ENCODE measurements at regions not wholly inside any gene's neighbourhood (a gene's known extent, or its start where the extent isn't known, plus 50 kb on each side); places are given as distances from the start of the nearest gene placed in this dataset.

DNA sequence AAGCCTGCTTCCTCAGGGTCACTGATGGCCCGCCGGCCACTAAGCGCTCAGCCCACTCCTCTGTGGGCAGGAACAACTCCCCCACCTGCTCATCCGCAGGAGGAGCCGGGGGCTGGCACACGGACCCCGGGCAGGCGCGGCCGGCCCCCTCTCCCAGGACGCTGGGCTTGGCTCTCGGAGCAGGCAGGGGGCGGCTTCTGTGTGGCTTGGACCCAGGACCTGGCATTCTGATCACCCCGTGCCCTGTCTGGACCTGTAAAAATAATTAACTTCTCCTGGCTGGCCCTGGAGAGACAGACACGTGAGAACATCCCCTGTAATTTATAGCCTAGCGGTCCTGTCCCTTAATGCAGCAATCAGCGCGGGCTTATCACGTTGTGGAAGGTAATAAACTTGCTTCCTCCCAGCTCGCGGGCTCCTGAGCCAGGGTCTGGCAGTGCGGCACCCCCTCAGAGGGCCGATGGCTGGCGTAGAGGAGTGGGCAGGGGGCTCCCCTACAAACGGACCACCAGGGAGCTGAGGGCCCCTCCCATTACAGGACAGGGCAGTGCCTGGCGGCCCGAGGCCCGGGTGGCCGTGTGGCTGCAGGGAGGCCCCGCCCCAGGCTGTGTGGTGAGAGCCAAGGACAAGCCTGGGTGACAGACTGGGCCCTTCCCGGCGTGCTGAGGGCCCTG, 84.5 kb upstream of the NKX1-1 start:
- H3K27me3 ChIP-seq (replicated peaks in 2 of 5; ENCODE audit: control insufficient read depth in 4 of 5, insufficient read depth in 5 of 5, low read length in 4 of 5): peaks cover 0 to 63% (median 10%) of the 10 kb centered on the region in 5 experiments
- no peak overlapping the region for H3K4me3 ChIP-seq (ENCODE audit: control insufficient read depth in 1 of 7, extremely low read depth in 1 of 7, insufficient read depth in 4 of 7, low read depth in 2 of 7, low read length in 6 of 7)
- H3K4me1 ChIP-seq (ENCODE audit: control extremely low read depth in 1 of 4, control insufficient read depth in 4 of 4, insufficient read depth in 4 of 4, low read length in 3 of 4): no peaks in the 10 kb centered on the region
- H3K36me3 ChIP-seq (ENCODE audit: control insufficient read depth in 4 of 4, insufficient read depth in 4 of 4, low read length in 3 of 4): no peaks in the 10 kb centered on the region
- CTCF ChIA-PET: no interaction called here
- POLR2A ChIA-PET: no interaction called here
- 35% methylated on average over 21 of the region's 32 CpGs for WGBS (ENCODE audit: insufficient coverage)
- DNase-seq: no peak
- H3K27ac ChIP-seq (ENCODE audit: insufficient read depth in 1 of 2, low read depth in 1 of 2, low read length in 2 of 2, poor library complexity in 1 of 2, severe bottlenecking in 2 of 2): no peak overlapping the region
- peaks cover 0 to 15% (median 7%) of the 10 kb centered on the region in 5 experiments for H3K9me3 ChIP-seq (ENCODE audit: control extremely low read depth in 1 of 5, control insufficient read depth in 4 of 5, insufficient read depth in 2 of 5, low read depth in 1 of 5, low read length in 4 of 5)

DNA sequence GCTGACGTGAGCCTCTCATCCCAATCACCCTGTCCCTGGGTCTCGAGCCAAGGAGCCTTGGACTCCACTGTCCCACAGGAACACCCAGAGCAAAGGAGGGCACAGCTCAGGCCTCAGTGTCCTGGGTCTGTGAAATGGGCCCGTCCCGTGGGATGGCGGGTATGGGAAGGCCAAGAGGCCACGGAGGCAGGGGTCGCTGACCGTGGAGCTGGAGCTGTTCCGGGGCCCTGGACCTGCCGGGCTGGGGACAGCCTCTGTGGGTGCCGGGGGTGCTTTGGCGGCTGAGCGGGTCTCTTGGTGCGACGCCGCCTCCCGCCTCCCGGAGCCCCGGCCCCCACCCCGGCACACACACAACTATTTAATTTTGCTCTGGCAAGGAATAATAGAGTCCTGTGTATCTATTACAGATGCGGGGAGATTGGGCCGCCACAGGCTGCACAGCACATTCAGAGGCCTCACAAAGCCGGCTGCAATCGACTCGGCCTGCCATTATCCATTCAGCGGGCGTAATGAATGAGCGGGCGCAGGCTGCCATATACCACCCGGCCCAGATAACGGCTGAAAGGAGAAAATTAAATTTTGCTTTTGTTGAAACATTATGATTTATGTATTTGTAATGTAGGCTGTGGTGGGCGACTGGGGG, 83.9 kb upstream of the NKX1-1 start:
- ChIA-PET CTCF (no interaction called here), POLR2A (no interaction called here)
- Histone ChIP-seq H3K4me3 (ENCODE audit: control insufficient read depth in 1 of 7, extremely low read depth in 1 of 7, insufficient read depth in 4 of 7, low read depth in 2 of 7, low read length in 6 of 7) (no peak overlapping the region), H3K9me3 (ENCODE audit: control extremely low read depth in 1 of 5, control insufficient read depth in 4 of 5, insufficient read depth in 2 of 5, low read depth in 1 of 5, low read length in 4 of 5) (peaks cover 0 to 22% (median 13%) of the 10 kb centered on the region in 5 experiments), H3K27me3 (replicated peaks in 2 of 5; ENCODE audit: control insufficient read depth in 4 of 5, insufficient read depth in 5 of 5, low read length in 4 of 5) (peaks cover 0 to 59% (median 10%) of the 10 kb centered on the region in 5 experiments), H3K27ac (ENCODE audit: insufficient read depth in 1 of 2, low read depth in 1 of 2, low read length in 2 of 2, poor library complexity in 1 of 2, severe bottlenecking in 2 of 2) (no peak overlapping the region), H3K4me1 (ENCODE audit: control extremely low read depth in 1 of 4, control insufficient read depth in 4 of 4, insufficient read depth in 4 of 4, low read length in 3 of 4) (no peaks in the 10 kb centered on the region), H3K36me3 (ENCODE audit: control insufficient read depth in 4 of 4, insufficient read depth in 4 of 4, low read length in 3 of 4) (no peaks in the 10 kb centered on the region)
- 91% methylated on average over 20 of the region's 32 CpGs for WGBS (ENCODE audit: insufficient coverage)
- no peak for DNase-seq

DNA sequence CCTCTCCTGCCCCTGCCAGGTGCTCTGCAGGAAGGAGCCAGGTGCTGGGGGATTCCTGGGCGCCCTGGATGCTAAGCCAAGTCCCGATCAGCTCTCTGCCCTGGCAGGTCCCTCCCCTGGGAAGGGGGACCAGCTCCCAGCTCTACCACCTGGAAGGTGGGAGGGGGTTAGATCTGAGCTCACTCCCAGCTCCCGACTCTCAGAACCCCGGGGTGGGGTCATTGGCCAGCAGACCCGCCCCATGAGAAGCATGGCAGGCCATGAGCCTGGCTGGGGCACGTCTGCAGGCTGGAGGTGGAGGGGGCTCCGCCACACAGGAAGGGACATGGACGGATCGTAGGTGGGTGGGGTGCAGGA, 83.4 kb upstream of the NKX1-1 start:
- Histone ChIP-seq H3K9me3 (ENCODE audit: control extremely low read depth in 1 of 5, control insufficient read depth in 4 of 5, insufficient read depth in 2 of 5, low read depth in 1 of 5, low read length in 4 of 5) (peaks cover 0 to 27% (median 16%) of the 10 kb centered on the region in 5 experiments), H3K27ac (ENCODE audit: insufficient read depth in 1 of 2, low read depth in 1 of 2, low read length in 2 of 2, poor library complexity in 1 of 2, severe bottlenecking in 2 of 2) (no peak overlapping the region), H3K36me3 (ENCODE audit: control insufficient read depth in 4 of 4, insufficient read depth in 4 of 4, low read length in 3 of 4) (no peaks in the 10 kb centered on the region), H3K4me1 (ENCODE audit: control extremely low read depth in 1 of 4, control insufficient read depth in 4 of 4, insufficient read depth in 4 of 4, low read length in 3 of 4) (no peaks in the 10 kb centered on the region), H3K27me3 (replicated peaks in 2 of 5; ENCODE audit: control insufficient read depth in 4 of 5, insufficient read depth in 5 of 5, low read length in 4 of 5) (peaks cover 0 to 59% (median 10%) of the 10 kb centered on the region in 5 experiments), H3K4me3 (ENCODE audit: control insufficient read depth in 1 of 7, extremely low read depth in 1 of 7, insufficient read depth in 4 of 7, low read depth in 2 of 7, low read length in 6 of 7) (no peak overlapping the region)
- POLR2A ChIA-PET: no interaction called here
- 89% methylated on average over 7 of the region's 9 CpGs for WGBS (ENCODE audit: insufficient coverage)
- DNase-seq: no peak
- CTCF ChIA-PET: no interaction called here

DNA sequence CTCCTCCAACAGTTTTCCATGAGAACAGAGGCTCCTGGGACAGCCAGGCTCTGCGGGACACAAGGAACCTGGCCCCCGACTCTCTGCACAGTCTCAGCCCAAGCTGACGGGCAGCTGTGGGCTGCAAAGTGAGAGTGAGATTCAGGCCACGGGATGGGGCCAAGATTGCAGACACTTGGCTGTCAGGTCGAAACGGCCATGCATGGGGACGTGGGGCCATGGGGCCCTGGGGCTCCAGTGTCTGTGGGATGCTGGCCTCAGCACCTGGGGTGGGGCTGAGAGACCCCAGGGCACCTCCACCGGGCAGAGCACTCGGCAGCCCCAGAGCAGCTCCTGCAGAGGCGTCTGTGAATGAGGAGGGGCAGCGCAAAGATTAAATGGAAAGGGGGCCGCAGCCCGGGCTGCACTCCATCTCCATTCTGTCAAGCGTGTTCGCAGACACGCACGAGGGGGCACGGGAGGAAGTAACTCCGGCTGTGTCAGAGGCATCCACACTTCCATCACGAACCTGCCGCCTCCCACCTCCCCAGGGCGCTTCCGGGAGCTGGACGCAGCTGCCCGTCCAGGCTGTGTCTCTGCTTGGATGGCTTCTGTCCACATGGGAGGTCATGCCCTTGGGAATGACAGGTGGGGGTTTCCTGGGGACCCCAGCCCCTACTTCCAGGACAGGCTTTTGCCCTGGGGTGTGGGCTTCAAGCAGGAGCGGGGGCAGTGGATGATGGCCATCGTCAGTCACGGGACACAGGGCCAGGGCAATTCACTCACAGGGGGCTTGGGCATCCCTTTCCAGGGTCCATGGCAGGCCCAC, 82.8 kb upstream of the NKX1-1 start:
- 87% methylated on average over 19 of the region's 28 CpGs for WGBS (ENCODE audit: insufficient coverage)
- Histone ChIP-seq H3K36me3 (ENCODE audit: control insufficient read depth in 4 of 4, insufficient read depth in 4 of 4, low read length in 3 of 4) (no peaks in the 10 kb centered on the region), H3K9me3 (ENCODE audit: control extremely low read depth in 1 of 5, control insufficient read depth in 4 of 5, insufficient read depth in 2 of 5, low read depth in 1 of 5, low read length in 4 of 5) (peaks cover 0 to 31% (median 16%) of the 10 kb centered on the region in 5 experiments), H3K27ac (ENCODE audit: insufficient read depth in 1 of 2, low read depth in 1 of 2, low read length in 2 of 2, poor library complexity in 1 of 2, severe bottlenecking in 2 of 2) (no peak overlapping the region), H3K4me1 (ENCODE audit: control extremely low read depth in 1 of 4, control insufficient read depth in 4 of 4, insufficient read depth in 4 of 4, low read length in 3 of 4) (no peaks in the 10 kb centered on the region), H3K4me3 (ENCODE audit: control insufficient read depth in 1 of 7, extremely low read depth in 1 of 7, insufficient read depth in 4 of 7, low read depth in 2 of 7, low read length in 6 of 7) (no peak overlapping the region), H3K27me3 (replicated peaks in 2 of 5; ENCODE audit: control insufficient read depth in 4 of 5, insufficient read depth in 5 of 5, low read length in 4 of 5) (peaks cover 0 to 58% (median 10%) of the 10 kb centered on the region in 5 experiments)
- no peak for DNase-seq
- ChIA-PET CTCF (no interaction called here), POLR2A (no interaction called here)

DNA sequence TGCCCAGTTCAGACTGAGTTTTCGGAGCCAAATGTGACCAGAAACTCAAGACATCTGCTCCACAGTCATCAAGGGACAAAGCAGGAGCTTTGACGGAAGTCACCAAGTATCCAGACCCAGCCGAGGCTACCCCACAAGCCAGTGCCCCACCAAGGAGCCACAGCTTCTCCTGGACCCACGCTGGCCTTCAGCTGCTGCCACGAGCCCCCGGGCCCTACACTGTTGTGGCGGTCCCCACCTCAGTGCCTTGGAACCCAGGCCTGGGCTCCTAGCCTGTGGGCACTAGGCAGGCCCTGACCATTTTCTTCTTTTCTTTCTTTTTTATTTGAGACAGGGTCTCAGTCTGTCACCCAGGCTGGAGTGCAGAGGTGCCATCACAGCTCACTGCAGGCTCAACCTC, 82.1 kb upstream of the NKX1-1 start:
- DNase-seq: no peak
- H3K9me3 ChIP-seq (ENCODE audit: control extremely low read depth in 1 of 5, control insufficient read depth in 4 of 5, insufficient read depth in 2 of 5, low read depth in 1 of 5, low read length in 4 of 5): peaks cover 0 to 34% (median 16%) of the 10 kb centered on the region in 5 experiments
- H3K36me3 ChIP-seq (ENCODE audit: control insufficient read depth in 4 of 4, insufficient read depth in 4 of 4, low read length in 3 of 4): no peaks in the 10 kb centered on the region
- H3K27me3 ChIP-seq (replicated peaks in 2 of 5; ENCODE audit: control insufficient read depth in 4 of 5, insufficient read depth in 5 of 5, low read length in 4 of 5): peaks cover 0 to 51% (median 10%) of the 10 kb centered on the region in 5 experiments
- no peak overlapping the region for H3K4me3 ChIP-seq (ENCODE audit: control insufficient read depth in 1 of 7, extremely low read depth in 1 of 7, insufficient read depth in 4 of 7, low read depth in 2 of 7, low read length in 6 of 7)
- H3K27ac ChIP-seq (ENCODE audit: insufficient read depth in 1 of 2, low read depth in 1 of 2, low read length in 2 of 2, poor library complexity in 1 of 2, severe bottlenecking in 2 of 2): no peak overlapping the region
- WGBS (ENCODE audit: insufficient coverage): 96% methylated on average over 6 of the region's 7 CpGs
- H3K4me1 ChIP-seq (ENCODE audit: control extremely low read depth in 1 of 4, control insufficient read depth in 4 of 4, insufficient read depth in 4 of 4, low read length in 3 of 4): no peaks in the 10 kb centered on the region
- POLR2A ChIA-PET: no interaction called here
- CTCF ChIA-PET: interaction anchor here (0.6 kb wide), 1 partner anchor 331 kb away, joined by 3 read pairs; no protein-coding TSS in a partner anchor

DNA sequence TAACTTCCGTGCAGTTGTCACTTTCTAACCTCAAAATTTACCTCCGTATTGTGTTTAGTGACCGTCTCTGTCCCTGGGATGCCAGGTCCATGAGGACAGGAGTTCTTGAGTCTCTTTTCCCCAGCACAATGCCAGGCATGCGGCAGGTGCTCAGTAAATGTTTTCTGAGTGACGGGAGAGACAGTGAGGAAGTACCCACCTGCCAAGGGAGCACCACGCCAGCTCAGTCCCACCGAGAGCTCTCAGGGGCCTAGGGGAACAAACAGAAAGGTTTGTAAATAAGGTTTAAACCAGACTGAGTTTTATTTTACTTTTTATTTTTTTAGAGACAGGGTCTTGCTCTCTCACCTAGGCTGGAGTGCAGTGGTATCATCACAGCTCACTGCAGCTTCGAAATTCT, 81.5 kb upstream of the NKX1-1 start:
- peaks cover 0 to 45% (median 10%) of the 10 kb centered on the region in 5 experiments for H3K27me3 ChIP-seq (replicated peaks in 2 of 5; ENCODE audit: control insufficient read depth in 4 of 5, insufficient read depth in 5 of 5, low read length in 4 of 5)
- WGBS (ENCODE audit: insufficient coverage): 86% methylated on average over 8 of the region's 8 CpGs

DNA sequence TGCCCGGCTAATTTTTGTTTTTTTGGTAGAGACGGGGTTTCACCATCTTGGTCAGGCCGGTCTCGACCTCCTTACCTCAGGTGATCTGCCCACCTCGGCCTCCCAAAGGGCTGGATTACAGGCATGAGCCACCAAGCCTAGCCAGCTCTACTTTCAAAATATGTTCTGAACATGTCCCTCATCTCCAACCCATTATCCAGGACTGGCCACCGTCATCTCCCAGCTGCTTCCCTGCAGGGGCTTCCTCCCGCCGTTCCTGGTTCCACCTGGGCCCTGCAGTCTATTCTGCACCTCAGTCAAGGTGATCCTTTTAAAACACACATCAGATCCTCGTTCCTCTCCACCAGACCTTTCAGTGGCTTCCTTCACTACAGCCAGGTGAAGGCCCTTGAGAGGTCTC, 80.9 kb upstream of the NKX1-1 start:
- 95% methylated on average over 8 of the region's 9 CpGs for WGBS (ENCODE audit: insufficient coverage)
- Histone ChIP-seq H3K27me3 (replicated peaks in 2 of 5; ENCODE audit: control insufficient read depth in 4 of 5, insufficient read depth in 5 of 5, low read length in 4 of 5) (peaks cover 0 to 38% (median 6%) of the 10 kb centered on the region in 5 experiments), H3K4me1 (ENCODE audit: control extremely low read depth in 1 of 4, control insufficient read depth in 4 of 4, insufficient read depth in 4 of 4, low read length in 3 of 4) (no peaks in the 10 kb centered on the region), H3K27ac (ENCODE audit: insufficient read depth in 1 of 2, low read depth in 1 of 2, low read length in 2 of 2, poor library complexity in 1 of 2, severe bottlenecking in 2 of 2) (no peak overlapping the region), H3K4me3 (ENCODE audit: control insufficient read depth in 1 of 7, extremely low read depth in 1 of 7, insufficient read depth in 4 of 7, low read depth in 2 of 7, low read length in 6 of 7) (no peak overlapping the region), H3K9me3 (ENCODE audit: control extremely low read depth in 1 of 5, control insufficient read depth in 4 of 5, insufficient read depth in 2 of 5, low read depth in 1 of 5, low read length in 4 of 5) (peaks cover 2 to 39% (median 16%) of the 10 kb centered on the region in 5 experiments), H3K36me3 (ENCODE audit: control insufficient read depth in 4 of 4, insufficient read depth in 4 of 4, low read length in 3 of 4) (no peaks in the 10 kb centered on the region)
- CTCF ChIA-PET: no interaction called here
- POLR2A ChIA-PET: no interaction called here
- no peak for DNase-seq

More for the DNA sequence above, 81.5 kb upstream of the NKX1-1 start:
- no peak for DNase-seq
- CTCF ChIA-PET: no interaction called here
- Histone ChIP-seq H3K36me3 (ENCODE audit: control insufficient read depth in 4 of 4, insufficient read depth in 4 of 4, low read length in 3 of 4) (no peaks in the 10 kb centered on the region), H3K4me3 (ENCODE audit: control insufficient read depth in 1 of 7, extremely low read depth in 1 of 7, insufficient read depth in 4 of 7, low read depth in 2 of 7, low read length in 6 of 7) (no peak overlapping the region), H3K9me3 (ENCODE audit: control extremely low read depth in 1 of 5, control insufficient read depth in 4 of 5, insufficient read depth in 2 of 5, low read depth in 1 of 5, low read length in 4 of 5) (peaks cover 0 to 36% (median 16%) of the 10 kb centered on the region in 5 experiments), H3K27ac (ENCODE audit: insufficient read depth in 1 of 2, low read depth in 1 of 2, low read length in 2 of 2, poor library complexity in 1 of 2, severe bottlenecking in 2 of 2) (no peak overlapping the region), H3K4me1 (ENCODE audit: control extremely low read depth in 1 of 4, control insufficient read depth in 4 of 4, insufficient read depth in 4 of 4, low read length in 3 of 4) (no peaks in the 10 kb centered on the region)
- POLR2A ChIA-PET: no interaction called here
